Effector memory CD4-positive, alpha-beta T cell (primary cell): ENCODE measurements at regions not wholly inside any gene's neighbourhood (a gene's known extent, or its start where the extent isn't known, plus 50 kb on each side); places are given as distances from the start of the nearest gene placed in this dataset.

Source experiments
- DNase-seq, 3 donors: peaks; one replicate each; pipeline ENCODE4 v3.0.0-alpha.2; 2020
- H3K27ac ChIP-seq: 2 replicates; pipeline ENCODE4 v1.7.0; 2013; ENCODE audit warnings: mild to moderate bottlenecking, low read length, moderate library complexity; ENCODE audit not compliant: insufficient read depth, poor library complexity, severe bottlenecking
- H3K27me3 ChIP-seq: replicated peaks from 2 replicates; pipeline ENCODE4 v1.7.0; 2013; ENCODE audit warnings: mild to moderate bottlenecking, low read length; ENCODE audit not compliant: insufficient read depth, control insufficient read depth, poor library complexity, severe bottlenecking
- H3K36me3 ChIP-seq: 2 replicates; pipeline ENCODE4 v1.7.0; 2013; ENCODE audit warnings: mild to moderate bottlenecking, low read length, moderate library complexity; ENCODE audit not compliant: control insufficient read depth, insufficient read depth
- H3K4me1 ChIP-seq: 2 replicates; pipeline ENCODE4 v1.7.0; 2013; ENCODE audit warnings: low read length, mild to moderate bottlenecking; ENCODE audit not compliant: control insufficient read depth, insufficient read depth, poor library complexity, severe bottlenecking
- H3K4me3 ChIP-seq: 2 replicates; pipeline ENCODE4 v1.7.0; 2013; ENCODE audit warnings: low read length, low read depth, mild to moderate bottlenecking; ENCODE audit not compliant: insufficient read depth, poor library complexity, severe bottlenecking
- H3K9me3 ChIP-seq: 2 replicates; pipeline ENCODE4 v1.7.0; 2013; ENCODE audit warnings: mild to moderate bottlenecking, low read length, moderate library complexity; ENCODE audit not compliant: control insufficient read depth

GRCh38 chr3:42013691-42014457 is 52.0 kb upstream of the ULK4 start:
- Histone ChIP-seq H3K4me1 (peaks cover 20% of the 10 kb centered on the region), H3K9me3 (no peaks in the 10 kb centered on the region), H3K27ac (peak overlapping the region; percentile 44), H3K36me3 (no peaks in the 10 kb centered on the region), H3K4me3 (peak overlapping the region; percentile 72), H3K27me3 (no peaks in the 10 kb centered on the region)
- peak in 2 of 3 donors; percentile 3 to 8 for DNase-seq

DNA sequence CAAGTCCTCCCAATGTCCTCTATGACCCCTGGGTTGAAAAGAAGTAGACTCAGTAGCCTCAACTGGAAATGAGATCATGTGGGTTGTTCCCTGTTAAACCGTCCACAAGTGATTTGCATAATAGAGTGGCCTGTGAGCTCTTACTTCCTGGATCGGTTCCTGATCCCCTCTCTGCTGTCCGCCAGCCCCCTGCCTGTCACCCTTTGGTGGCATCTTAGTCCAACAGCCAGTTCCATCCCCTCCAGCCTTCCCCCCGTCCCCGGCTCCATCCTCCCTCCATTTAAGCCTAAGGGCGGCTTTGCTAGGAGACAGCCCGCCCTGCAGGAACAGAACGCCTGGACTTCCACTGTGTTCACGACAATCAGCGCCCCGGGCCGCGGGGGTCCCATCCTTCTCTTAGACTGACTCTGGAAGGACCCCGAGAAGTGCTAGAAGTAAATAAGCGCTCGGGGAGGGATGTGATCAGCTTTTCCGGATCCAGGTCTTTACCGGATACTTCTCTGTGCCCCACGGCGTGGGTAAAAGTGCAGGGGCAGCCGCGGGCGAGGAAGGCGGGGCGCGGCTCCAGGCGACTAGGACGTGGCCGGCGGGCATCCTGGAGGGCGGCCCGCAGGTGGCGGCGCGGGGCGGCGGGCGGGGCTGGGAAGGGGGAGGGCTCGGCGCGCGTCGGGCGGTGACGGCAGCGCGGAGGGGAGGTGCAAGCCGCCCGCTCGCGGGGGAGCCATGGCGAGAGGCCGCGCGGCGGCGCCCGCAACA is 51.2 kb upstream of the ULK4 start:
- H3K36me3 ChIP-seq = no peaks in the 10 kb centered on the region
- DNase-seq = peak; percentile 58 to 66 (median 62)
- H3K4me3 ChIP-seq = peak overlapping the region; percentile 60
- peak overlapping the region; percentile 70 for H3K27ac ChIP-seq
- H3K4me1 ChIP-seq = peaks cover 20% of the 10 kb centered on the region
- no peaks in the 10 kb centered on the region for H3K27me3 ChIP-seq
- no peaks in the 10 kb centered on the region for H3K9me3 ChIP-seq

GRCh38 chr3:42012383-42012934 is 50.6 kb upstream of the ULK4 start:
- Histone ChIP-seq H3K27ac (peak overlapping the region; percentile 70), H3K27me3 (no peaks in the 10 kb centered on the region), H3K4me1 (peaks cover 20% of the 10 kb centered on the region), H3K36me3 (no peaks in the 10 kb centered on the region), H3K9me3 (no peaks in the 10 kb centered on the region), H3K4me3 (peak overlapping the region; percentile 60)
- DNase-seq = no peak
